ENCODE measurements at regions not wholly inside any gene's neighbourhood (a gene's known extent, or its start where the extent isn't known, plus 50 kb on each side); places are given as distances from the start of the nearest gene placed in this dataset.

- no peak overlapping the region for H3K4me3 ChIP-seq (ENCODE audit: low read length)
- no peak for TF ChIP-seq ZNF274 (IDR thresholded peaks at IDR 0.05; ENCODE audit: low read depth, low read length)
Measured at GRCh38 chr21:35923971-35924370, 136.4 kb downstream of the SETD4 start.

- H3K4me3 ChIP-seq (ENCODE audit: low read length) = no peak overlapping the region
- no peak for TF ChIP-seq ZNF274 (IDR thresholded peaks at IDR 0.05; ENCODE audit: low read depth, low read length)
Measured at GRCh38 chr21:35922618-35923017, 137.7 kb downstream of the SETD4 start.

- no peak for TF ChIP-seq ZNF274 (IDR thresholded peaks at IDR 0.05; ENCODE audit: low read depth, low read length)
- H3K4me3 ChIP-seq (ENCODE audit: low read length) = no peak overlapping the region
Measured at GRCh38 chr21:35921471-35921870, 138.9 kb downstream of the SETD4 start.

- no peak overlapping the region for H3K4me3 ChIP-seq (ENCODE audit: low read length)
- no peak for TF ChIP-seq ZNF274 (IDR thresholded peaks at IDR 0.05; ENCODE audit: low read depth, low read length)
Measured at GRCh38 chr21:35920436-35920835, 139.9 kb downstream of the SETD4 start.

DNA sequence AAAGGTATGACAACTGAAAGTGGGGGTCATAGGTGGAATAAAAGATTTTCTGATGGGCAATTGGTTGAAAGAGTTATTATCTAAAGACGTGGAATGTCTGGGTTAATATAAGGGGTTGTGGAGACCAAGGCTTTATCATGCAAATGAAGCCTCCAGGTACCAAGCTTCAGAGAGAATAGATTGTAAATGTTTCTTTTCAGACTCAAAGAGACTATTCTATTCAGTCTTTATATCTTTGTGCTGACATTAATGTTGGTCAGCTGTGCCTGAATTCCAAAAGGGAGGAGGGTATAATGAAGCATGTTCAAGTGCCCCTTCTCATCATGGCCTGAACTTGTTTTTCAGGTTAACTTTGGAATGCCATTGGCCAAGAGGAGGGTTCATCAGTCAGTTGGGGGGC is 145.3 kb downstream of the SETD4 start:
- no peak overlapping the region for H3K4me3 ChIP-seq (ENCODE audit: low read length)
- TF ChIP-seq ZNF274 (IDR thresholded peaks at IDR 0.05; ENCODE audit: low read depth, low read length) = no peak

DNA sequence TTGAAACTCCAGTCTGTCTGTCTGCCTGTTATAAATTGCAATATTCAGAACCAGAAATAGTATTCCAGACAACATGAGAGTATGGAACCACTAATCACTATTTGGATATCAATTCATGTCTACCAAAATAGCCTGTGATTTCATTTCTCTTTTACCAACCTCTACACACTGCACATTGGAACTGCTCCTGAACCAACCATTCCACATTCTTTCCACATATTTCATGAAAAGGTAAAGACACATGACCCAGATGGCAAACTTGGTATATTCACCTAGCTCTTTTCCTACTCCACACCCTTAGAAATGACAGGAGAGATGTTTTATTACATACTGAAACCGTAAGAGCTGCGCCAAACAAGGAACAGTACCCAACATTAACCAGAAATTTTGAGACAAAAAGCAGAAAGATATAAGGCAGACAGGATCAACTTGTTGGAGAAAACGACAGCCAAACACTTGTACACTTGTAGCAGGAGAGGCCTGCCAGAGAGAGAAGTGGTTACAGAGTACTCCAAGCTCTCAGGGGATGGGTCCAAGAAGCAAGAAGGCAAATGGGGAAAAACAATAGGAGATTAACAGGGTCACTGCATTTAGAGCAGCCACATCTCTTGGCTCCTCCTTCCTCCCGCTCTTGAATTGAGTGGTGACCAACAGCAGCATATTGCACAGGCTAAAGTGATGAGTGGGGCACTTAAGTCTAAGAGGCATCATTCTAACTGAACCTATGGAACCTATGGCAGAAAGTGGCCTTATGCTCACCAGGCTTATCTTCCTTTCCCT is 148.7 kb downstream of the SETD4 start:
- H3K4me3 ChIP-seq (ENCODE audit: low read length) = no peak overlapping the region
- TF ChIP-seq ZNF274 (IDR thresholded peaks at IDR 0.05; ENCODE audit: low read depth, low read length) = no peak

DNA sequence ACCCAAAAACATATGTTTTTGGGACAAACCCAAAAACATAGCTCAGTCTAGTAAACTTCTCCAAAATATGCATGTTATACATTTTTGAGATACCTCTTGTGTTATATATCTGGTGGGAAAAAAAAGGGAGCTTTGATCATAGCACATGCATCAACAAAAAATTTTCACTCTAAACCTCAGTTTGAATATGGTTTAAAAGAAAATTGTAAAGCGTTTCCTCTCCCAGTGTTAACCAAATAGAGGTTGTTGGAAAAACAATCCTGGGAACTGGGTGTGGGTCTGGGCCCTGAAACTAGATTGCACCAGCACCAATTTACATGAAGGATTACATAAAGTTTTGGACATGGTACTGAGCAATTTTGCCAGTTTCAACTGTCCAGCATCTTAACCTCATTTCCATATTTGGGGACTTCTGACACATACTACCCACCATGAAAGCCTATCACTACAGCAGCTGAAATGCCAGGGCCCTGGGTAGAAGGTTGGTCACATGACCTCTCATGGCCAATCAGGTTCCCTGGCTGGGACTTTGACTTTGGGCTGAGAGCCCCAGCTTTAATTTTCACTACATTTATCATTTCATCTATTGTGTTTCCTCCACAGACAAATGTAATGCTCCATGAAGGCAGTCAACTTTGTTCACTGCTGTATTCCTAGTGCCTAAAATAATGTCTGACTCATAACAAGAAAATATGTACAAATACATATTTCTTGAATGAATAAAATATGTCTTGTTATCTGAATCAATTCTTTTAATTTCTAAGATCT is 150.7 kb downstream of the SETD4 start:
- no peak overlapping the region for H3K4me3 ChIP-seq (ENCODE audit: low read length)
- TF ChIP-seq ZNF274 (IDR thresholded peaks at IDR 0.05; ENCODE audit: low read depth, low read length) = no peak

GRCh38 chr21:35908311-35909078 is 151.8 kb downstream of the SETD4 start:
- no peak for TF ChIP-seq ZNF274 (IDR thresholded peaks at IDR 0.05; ENCODE audit: low read depth, low read length)
- H3K4me3 ChIP-seq (ENCODE audit: low read length) = no peak overlapping the region

DNA sequence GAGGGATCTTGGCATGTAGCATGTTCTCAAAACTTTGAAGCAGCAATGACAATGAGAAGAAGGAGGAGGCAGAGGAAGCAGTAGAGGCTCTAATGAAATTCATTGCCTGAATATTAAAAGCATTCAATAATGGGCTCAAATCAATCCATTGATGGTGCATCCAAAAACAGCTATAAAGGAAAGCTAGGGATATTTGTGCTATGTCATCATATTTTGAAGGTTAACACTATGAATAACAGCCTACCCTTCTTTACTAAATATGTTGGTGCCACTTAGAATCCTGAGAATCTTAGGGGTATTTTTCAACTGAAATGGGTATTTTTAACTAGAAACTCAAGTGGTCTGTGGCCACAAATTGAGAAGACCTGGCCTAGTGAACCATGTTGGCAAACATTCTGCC is 153.7 kb downstream of the SETD4 start:
- no peak overlapping the region for H3K4me3 ChIP-seq (ENCODE audit: low read length)
- TF ChIP-seq ZNF274 (IDR thresholded peaks at IDR 0.05; ENCODE audit: low read depth, low read length) = no peak

- H3K4me3 ChIP-seq (ENCODE audit: low read length) = no peak overlapping the region
- TF ChIP-seq ZNF274 (IDR thresholded peaks at IDR 0.05; ENCODE audit: low read depth, low read length) = no peak
Measured at GRCh38 chr21:35905963-35906345, 154.4 kb downstream of the SETD4 start.

- no peak for TF ChIP-seq ZNF274 (IDR thresholded peaks at IDR 0.05; ENCODE audit: low read depth, low read length)
Measured at GRCh38 chr21:35905096-35905962, 155.0 kb downstream of the SETD4 start.

GRCh38 chr21:35900539-35900938 is 159.8 kb downstream of the SETD4 start:
- TF ChIP-seq ZNF274 (IDR thresholded peaks at IDR 0.05; ENCODE audit: low read depth, low read length) = no peak
- H3K4me3 ChIP-seq (ENCODE audit: low read length) = no peak overlapping the region

More at GRCh38 chr21:35905096-35905962, 155.0 kb downstream of the SETD4 start:
- no peak overlapping the region for H3K4me3 ChIP-seq (ENCODE audit: low read length)

DNA sequence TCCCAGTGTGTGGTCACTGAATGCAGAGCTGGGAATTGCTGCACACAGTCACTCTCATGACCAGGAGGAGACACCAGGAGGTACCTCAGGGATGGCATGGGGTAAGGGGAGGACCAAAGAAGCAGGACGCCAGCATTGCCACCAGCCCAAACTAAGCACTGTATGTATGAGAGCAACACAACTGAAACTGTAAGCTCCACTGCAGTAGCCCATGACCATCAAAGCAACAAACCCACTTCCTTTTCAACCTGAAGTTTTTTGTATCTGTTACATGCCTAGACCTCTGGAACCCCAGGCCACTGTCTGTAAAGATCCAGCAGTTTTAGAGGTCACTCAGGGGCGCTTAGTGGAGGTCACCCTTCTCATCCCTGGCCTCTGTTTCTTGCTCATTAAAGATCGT is 164.3 kb downstream of the SETD4 start:
- H3K4me3 ChIP-seq (ENCODE audit: low read length) = no peak overlapping the region
- no peak for TF ChIP-seq ZNF274 (IDR thresholded peaks at IDR 0.05; ENCODE audit: low read depth, low read length)

GRCh38 chr21:35895598-35895997 is 164.7 kb downstream of the SETD4 start:
- H3K4me3 ChIP-seq (ENCODE audit: low read length) = no peak overlapping the region
- TF ChIP-seq ZNF274 (IDR thresholded peaks at IDR 0.05; ENCODE audit: low read depth, low read length) = no peak

Measured in GM08714 (cell line).